PC-3 (cell line): ENCODE measurements at regions not wholly inside any gene's neighbourhood (a gene's known extent, or its start where the extent isn't known, plus 50 kb on each side); places are given as distances from the start of the nearest gene placed in this dataset.
"Not testable (repeated sequence)": the region's sequence is repeated elsewhere in the genome, so short reads cannot be mapped to it uniquely, and the experiment has no call there.

Experiments
- EZH2 ChIP-seq: fragments of 300-600 bp; sonication (generic); IDR thresholded peaks from one replicate; pipeline ENCODE4 v1.6.1; 2017; ENCODE audit warnings: antibody characterized with exemption, mild to moderate bottlenecking, low read length; ENCODE audit not compliant: unreplicated experiment
- TF ChIP-seq, protein P1 (sequence below): fragments of 300-600 bp; sonication (generic); conservative IDR thresholded peaks from 2 replicates; pipeline ENCODE4 v1.5.1; 2017; ENCODE audit warnings: antibody characterized with exemption, low read depth, mild to moderate bottlenecking, low read length

DNA sequence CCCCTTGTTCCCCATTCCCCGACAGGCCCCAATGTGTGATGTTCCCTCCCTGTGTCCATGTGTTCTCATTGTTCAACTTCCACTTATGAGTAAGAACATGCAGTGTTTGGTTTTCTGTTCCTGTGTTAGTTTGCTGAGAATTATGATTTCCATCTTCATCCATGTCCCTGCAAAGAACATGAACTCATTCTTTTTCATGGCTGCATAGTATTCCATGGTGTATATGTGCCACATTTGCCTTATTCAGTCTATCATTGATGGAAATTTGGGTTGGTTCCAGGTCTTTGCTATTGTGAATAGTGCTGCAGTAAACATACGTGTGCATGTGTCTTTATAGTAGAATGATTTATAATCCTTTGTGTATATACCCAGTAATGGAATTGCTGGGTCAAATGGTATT is 229.8 kb upstream of the GLRA1 start:
- TF ChIP-seq, protein P1, sequence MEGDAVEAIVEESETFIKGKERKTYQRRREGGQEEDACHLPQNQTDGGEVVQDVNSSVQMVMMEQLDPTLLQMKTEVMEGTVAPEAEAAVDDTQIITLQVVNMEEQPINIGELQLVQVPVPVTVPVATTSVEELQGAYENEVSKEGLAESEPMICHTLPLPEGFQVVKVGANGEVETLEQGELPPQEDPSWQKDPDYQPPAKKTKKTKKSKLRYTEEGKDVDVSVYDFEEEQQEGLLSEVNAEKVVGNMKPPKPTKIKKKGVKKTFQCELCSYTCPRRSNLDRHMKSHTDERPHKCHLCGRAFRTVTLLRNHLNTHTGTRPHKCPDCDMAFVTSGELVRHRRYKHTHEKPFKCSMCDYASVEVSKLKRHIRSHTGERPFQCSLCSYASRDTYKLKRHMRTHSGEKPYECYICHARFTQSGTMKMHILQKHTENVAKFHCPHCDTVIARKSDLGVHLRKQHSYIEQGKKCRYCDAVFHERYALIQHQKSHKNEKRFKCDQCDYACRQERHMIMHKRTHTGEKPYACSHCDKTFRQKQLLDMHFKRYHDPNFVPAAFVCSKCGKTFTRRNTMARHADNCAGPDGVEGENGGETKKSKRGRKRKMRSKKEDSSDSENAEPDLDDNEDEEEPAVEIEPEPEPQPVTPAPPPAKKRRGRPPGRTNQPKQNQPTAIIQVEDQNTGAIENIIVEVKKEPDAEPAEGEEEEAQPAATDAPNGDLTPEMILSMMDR, result not testable (repeated sequence)
- TF ChIP-seq EZH2, result not testable (repeated sequence)
